Left lung (tissue), 4 donors: ENCODE measurements at regions not wholly inside any gene's neighbourhood (a gene's known extent, or its start where the extent isn't known, plus 50 kb on each side); places are given as distances from the start of the nearest gene placed in this dataset.

ENCODE experiments used
- ATAC-seq: fragments of 200-7000 bp; cut with Tn5 transposase; one replicate; pipeline ENCODE4 v1.9.1; 2020; ENCODE audit warnings: moderate library complexity
- DNase-seq, 4 donors: peaks; one replicate each; pipeline ENCODE4 v3.0.0-alpha.2; 2013 to 2020
- H3K27ac ChIP-seq, 2 donors: fragments of 200-600 bp; sonication (generic) in 1 of 2; one replicate each; pipeline versions ENCODE4 v1.5.0 to v1.8.0; 2020 to 2021
- H3K27me3 ChIP-seq, 2 donors: fragments of 200-600 bp; sonication (generic) in 1 of 2; one replicate each; pipeline versions ENCODE4 v1.5.0 to v1.8.0; 2020 to 2021
- H3K36me3 ChIP-seq, 2 donors: fragments of 200-600 bp; sonication (generic) in 1 of 2; one replicate each; pipeline versions ENCODE4 v1.5.0 to v1.8.0; 2020 to 2021
- H3K4me1 ChIP-seq, 2 donors: fragments of 200-600 bp; one replicate each; pipeline ENCODE4 v1.8.0; 2021
- H3K4me3 ChIP-seq, 2 donors: fragments of 200-600 bp; sonication (generic) in 1 of 2; one replicate each; pipeline versions ENCODE4 v1.5.0 to v1.8.0; 2020 to 2021; ENCODE audit warnings: mild to moderate bottlenecking in 1 of 2
- H3K9me3 ChIP-seq, 2 donors: fragments of 200-600 bp; sonication (generic) in 1 of 2; one replicate each; pipeline versions ENCODE4 v1.5.0 to v1.8.0; 2020 to 2021
- CTCF ChIP-seq, 2 donors: fragments of 200-600 bp; sonication (generic) in 1 of 2; IDR thresholded peaks; one replicate each; pipeline versions ENCODE4 v1.5.0 to v1.8.0; 2021; ENCODE audit warnings: antibody characterized with exemption in 2 of 2
- intact Hi-C, 2 donors: fragments of 100-400 bp; cut with DNase I; formaldehyde crosslinking; loops; one replicate each; pipeline versions ENCODE4 v1.11.2 to v1.14.2; 2022
- donor health status: DM: no; HTN: yes; CAD: no.
- donor health status: DM: no; HTN: no; CAD: no.

GRCh38 chr4:80136270-80136669, 61.0 kb upstream of the PRDM8 start:
- H3K27me3 ChIP-seq, result no peaks in the 10 kb centered on the region
- no peak overlapping the region for H3K27ac ChIP-seq
- intact Hi-C loops, result no loop called here
- peaks cover 0 to 22% of the 10 kb centered on the region in 2 donors for H3K4me1 ChIP-seq
- H3K4me3 ChIP-seq, result no peak overlapping the region
- ATAC-seq (no peak), DNase-seq (no peak)
- H3K36me3 ChIP-seq, result no peaks in the 10 kb centered on the region
- no peaks in the 10 kb centered on the region for H3K9me3 ChIP-seq
- TF ChIP-seq CTCF (IDR thresholded peaks at IDR 0.05), result no peak

GRCh38 chr4:80135702-80136058, 61.6 kb upstream of the PRDM8 start:
- no peak overlapping the region for H3K27ac ChIP-seq
- H3K36me3 ChIP-seq, result no peaks in the 10 kb centered on the region
- TF ChIP-seq CTCF (IDR thresholded peaks at IDR 0.05), result no peak
- no peak overlapping the region for H3K4me3 ChIP-seq
- ATAC-seq, result no peak
- no peaks in the 10 kb centered on the region for H3K27me3 ChIP-seq
- H3K9me3 ChIP-seq, result no peaks in the 10 kb centered on the region
- H3K4me1 ChIP-seq, result peaks cover 0 to 22% of the 10 kb centered on the region in 2 donors
- no peak for DNase-seq
- intact Hi-C loops, result no loop called here

GRCh38 chr4:80134936-80135701, 62.1 kb upstream of the ANTXR2 start:
- Histone ChIP-seq H3K36me3 (no peaks in the 10 kb centered on the region), H3K4me3 (no peak overlapping the region), H3K27me3 (no peaks in the 10 kb centered on the region), H3K27ac (no peak overlapping the region), H3K4me1 (peaks cover 0 to 17% of the 10 kb centered on the region in 2 donors), H3K9me3 (no peaks in the 10 kb centered on the region)
- ATAC-seq (no peak), DNase-seq (no peak)
- intact Hi-C loops, result no loop called here
- TF ChIP-seq CTCF (IDR thresholded peaks at IDR 0.05), result no peak

- intact Hi-C loops, result no loop called here
- Histone ChIP-seq H3K4me1 (peaks cover 0 to under 1% of the 10 kb centered on the region in 2 donors), H3K27ac (no peak overlapping the region), H3K36me3 (no peaks in the 10 kb centered on the region), H3K27me3 (no peaks in the 10 kb centered on the region), H3K4me3 (no peak overlapping the region), H3K9me3 (no peaks in the 10 kb centered on the region)
- ATAC-seq (no peak), DNase-seq (no peak)
- no peak for TF ChIP-seq CTCF (IDR thresholded peaks at IDR 0.05)
These were observed 60.3 kb upstream of the ANTXR2 start for GRCh38 chr4:80133240-80133783.

GRCh38 chr4:80129785-80130184, 56.8 kb upstream of the ANTXR2 start:
- no peaks in the 10 kb centered on the region for H3K9me3 ChIP-seq
- intact Hi-C loops, result no loop called here
- H3K4me1 ChIP-seq, result peaks cover 0 to 19% of the 10 kb centered on the region in 2 donors
- DNase-seq (no peak), ATAC-seq (no peak)
- no peaks in the 10 kb centered on the region for H3K27me3 ChIP-seq
- no peak overlapping the region for H3K4me3 ChIP-seq
- H3K27ac ChIP-seq, result no peak overlapping the region
- H3K36me3 ChIP-seq, result no peaks in the 10 kb centered on the region
- TF ChIP-seq CTCF (IDR thresholded peaks at IDR 0.05), result no peak
